Endothelial cell of umbilical vein (primary cell): ENCODE measurements at regions not wholly inside any gene's neighbourhood (a gene's known extent, or its start where the extent isn't known, plus 50 kb on each side); places are given as distances from the start of the nearest gene placed in this dataset.

Source experiments
- BruUV-seq: library from RNA; stranded (reverse); fragments of 400-500 nt; replicated peaks from 2 replicates; lab custom pipeline; 2021; lab: Mats Ljungman, UMichigan
- CTCF ChIA-PET: fragments of 300-600, 350-600 bp; sonication (Branson Sonifier 250); formaldehyde crosslinking; loops from one replicate; lab custom pipeline; 2021; ENCODE audit warnings: antibody characterized with exemption, inconsistent platforms; lab: Charles Lee
- POLR2A ChIA-PET: fragments of 300-600, 350-600 bp; sonication (Branson Sonifier 250); formaldehyde crosslinking; loops from one replicate; lab custom pipeline; 2021; ENCODE audit warnings: antibody characterized with exemption, inconsistent platforms; lab: Charles Lee
- DNase-seq: peaks from one replicate; pipeline ENCODE4 v3.0.0-alpha.2; 2011; ENCODE audit warnings: low read depth, low spot score
- FAIRE-seq: peaks from 2 replicates; lab custom pipeline; 2011; peaks lifted over from hg19 to GRCh38; lab: Jason Lieb, UNC
- H2AFZ ChIP-seq: 2 replicates; pipeline ENCODE4 v1.6.0; 2012; ENCODE audit warnings: low read depth, low read length, control low read depth, inconsistent platforms
- H3K27ac ChIP-seq: 2 replicates; pipeline ENCODE4 v1.5.1; 2011; ENCODE audit warnings: low read depth, mild to moderate bottlenecking, control low read depth, low read length, moderate library complexity; ENCODE audit not compliant: insufficient read depth
- H3K27me3 ChIP-seq, 2 experiments: 2 replicates each; pipeline versions ENCODE4 v1.6.0 to v1.6.1; 2011; ENCODE audit warnings: low read length in 2 of 2, mixed read lengths in 1 of 2; ENCODE audit not compliant: control insufficient read depth in 2 of 2, insufficient read depth in 2 of 2
- H3K36me3 ChIP-seq, 2 experiments: 2 replicates in 1 of 2; 3 replicates in 1 of 2; pipeline ENCODE4 v1.5.1; 2011; ENCODE audit warnings: low read length in 2 of 2, mild to moderate bottlenecking in 1 of 2, moderate library complexity in 1 of 2; ENCODE audit not compliant: control insufficient read depth in 2 of 2, insufficient read depth in 2 of 2; ENCODE audit errors: extremely low read depth in 1 of 2
- H3K4me1 ChIP-seq: 3 replicates; pipeline ENCODE4 v1.5.1; 2011; ENCODE audit warnings: mild to moderate bottlenecking, low read length; ENCODE audit not compliant: control insufficient read depth, insufficient read depth; ENCODE audit errors: extremely low read depth
- H3K4me2 ChIP-seq: 2 replicates; pipeline ENCODE4 v1.6.1; 2011; ENCODE audit warnings: low read length, control low read depth, mixed read lengths; ENCODE audit not compliant: insufficient read depth
- H3K4me3 ChIP-seq, 3 experiments: fragments of 200-600 bp in 1 of 3; sonication (generic), shearing (Covaris generic) in 1 of 3; replicated peaks in 1 of 3; 2 replicates each; pipeline ENCODE4 v1.5.1; 2011 to 2016; ENCODE audit warnings: control low read depth in 3 of 3, low read length in 3 of 3, mild to moderate bottlenecking in 2 of 3, inconsistent platforms in 1 of 3, low read depth in 1 of 3, moderate library complexity in 1 of 3; ENCODE audit not compliant: insufficient read depth in 1 of 3
- H3K79me2 ChIP-seq: 2 replicates; pipeline ENCODE4 v1.6.0; 2012; ENCODE audit warnings: low read length, inconsistent platforms; ENCODE audit not compliant: control insufficient read depth, insufficient read depth
- H3K9ac ChIP-seq: replicated peaks from 2 replicates; pipeline ENCODE3; 2011; ENCODE audit warnings: low read length, control low read depth; ENCODE audit not compliant: insufficient read depth; ENCODE audit errors: extremely low read depth
- H3K9me1 ChIP-seq: replicated peaks from 3 replicates; pipeline ENCODE4 v1.6.0; 2011; ENCODE audit warnings: mild to moderate bottlenecking, low read length; ENCODE audit not compliant: control insufficient read depth, insufficient read depth; ENCODE audit errors: extremely low read depth
- H3K9me3 ChIP-seq: replicated peaks from 2 replicates; pipeline ENCODE4 v1.5.1; 2012; ENCODE audit warnings: low read length, inconsistent platforms; ENCODE audit not compliant: control insufficient read depth, insufficient read depth
- H4K20me1 ChIP-seq: replicated peaks from 2 replicates; pipeline ENCODE3; 2011; ENCODE audit warnings: mild to moderate bottlenecking, low read length; ENCODE audit not compliant: control insufficient read depth, insufficient read depth; ENCODE audit errors: extremely low read depth
- CTCF ChIP-seq, 2 donors: IDR thresholded peaks; 1 replicate in 1 of 2; 2 replicates in 1 of 2; pipeline ENCODE4 v1.5.1; 2011; ENCODE audit warnings: low read length in 2 of 2, mild to moderate bottlenecking in 2 of 2, moderate library complexity in 2 of 2, control low read depth in 1 of 2, inconsistent platforms in 1 of 2, low read depth in 1 of 2; ENCODE audit not compliant: insufficient read depth in 1 of 2; ENCODE audit errors: extremely low read depth in 1 of 2
- EZH2 ChIP-seq: IDR thresholded peaks from 2 replicates; pipeline ENCODE4 v1.6.1; 2012; ENCODE audit warnings: borderline replicate concordance, low read depth, mild to moderate bottlenecking, moderate library complexity, low read length, inconsistent platforms; ENCODE audit not compliant: severe bottlenecking
- FOS ChIP-seq: IDR thresholded peaks from 2 replicates; pipeline ENCODE4 v1.6.1; 2011; ENCODE audit warnings: mild to moderate bottlenecking, low read length, moderate library complexity, borderline replicate concordance; ENCODE audit not compliant: insufficient read depth
- GATA2 ChIP-seq: IDR thresholded peaks from 2 replicates; pipeline ENCODE4 v1.7.0; 2011; ENCODE audit warnings: low read depth, mild to moderate bottlenecking, moderate library complexity, mixed read lengths, low read length; ENCODE audit not compliant: insufficient read length, insufficient read depth
- JUN ChIP-seq: IDR thresholded peaks from 2 replicates; pipeline ENCODE4 v1.6.1; 2011; ENCODE audit warnings: borderline replicate concordance, low read depth; ENCODE audit not compliant: insufficient read length, insufficient read depth
- MAX ChIP-seq: IDR thresholded peaks from 2 replicates; pipeline ENCODE4 v1.6.1; 2011; ENCODE audit not compliant: insufficient read depth, insufficient read length
- MYC ChIP-seq: IDR thresholded peaks from one replicate; pipeline ENCODE4 v1.6.1; 2011; ENCODE audit warnings: mild to moderate bottlenecking, low read depth, low read length
- POLR2A ChIP-seq: IDR thresholded peaks from 2 replicates; pipeline ENCODE4 v1.6.1; 2012; ENCODE audit warnings: low read depth, mild to moderate bottlenecking, control low read depth, low read length
- POLR2AphosphoS5 ChIP-seq: IDR thresholded peaks from 2 replicates; pipeline ENCODE4 v1.6.1; 2012; ENCODE audit warnings: low read depth, mild to moderate bottlenecking, control low read depth, low read length, moderate library complexity; ENCODE audit not compliant: insufficient read depth
- dilution Hi-C: fragments of 300-500 bp; cut with MboI; formaldehyde crosslinking; loops from one replicate; pipeline ENCODE4 v1.15.0; 2019; ENCODE audit warnings: low sequenced_read_pairs; ENCODE audit not compliant: extremely low pct_ligation_motif_present
- intact Hi-C: fragments of 100-400 bp; cut with micrococcal nuclease; formaldehyde crosslinking; loops from one replicate; pipeline ENCODE4 v1.10.0; 2022

GRCh38 chr6:126747728-126748540 lies 370.5 kb upstream of the RSPO3 start:
- Histone ChIP-seq H3K4me1 (no peaks in the 10 kb centered on the region), H3K4me3 (no peak overlapping the region), H3K9ac (no peak overlapping the region), H3K4me2 (no peak overlapping the region), H4K20me1 (no peaks in the 10 kb centered on the region), H3K27me3 (no peaks in the 10 kb centered on the region), H3K9me1 (no peaks in the 10 kb centered on the region), H3K36me3 (no peaks in the 10 kb centered on the region), H2AFZ (no peak overlapping the region), H3K27ac (no peak overlapping the region), H3K9me3 (no peaks in the 10 kb centered on the region), H3K79me2 (no peaks in the 10 kb centered on the region)
- TF ChIP-seq MAX (no peak), FOS (no peak), POLR2A (no peak), EZH2 (no peak), CTCF (IDR thresholded peaks at IDR 0.05; ENCODE audit: extremely low read depth in 1 of 2, insufficient read depth in 1 of 2, low read depth in 1 of 2, low read length in 2 of 2) (no peak), MYC (no peak), POLR2AphosphoS5 (no peak), GATA2 (no peak), JUN (no peak)
- intact Hi-C loops = no loop called here
- no TSS peak for BruUV-seq
- POLR2A ChIA-PET = no interaction called here
- FAIRE-seq (no peak), DNase-seq (no peak)
- dilution Hi-C loops = no loop called here
- CTCF ChIA-PET = interaction anchor here (1.4 kb wide), 1 partner anchor 25 kb away, joined by 4 read pairs; no protein-coding TSS in a partner anchor
